NCI-H2196 treated with DMSO at 0.1 percent for 48 hours (cell line): ENCODE measurements at regions not wholly inside any gene's neighbourhood (a gene's known extent, or its start where the extent isn't known, plus 50 kb on each side); places are given as distances from the start of the nearest gene placed in this dataset.
"Not testable (repeated sequence)": the region's sequence is repeated elsewhere in the genome, so short reads cannot be mapped to it uniquely, and the experiment has no call there.

Source experiments
- DNase-seq: peaks from one replicate; lab custom pipeline; 2025; ENCODE audit not compliant: unreplicated experiment; lab: John Stamatoyannopoulos, UW

- not testable (repeated sequence) for DNase-seq
These were observed 121.5 kb downstream of the PPIAL4G start for GRCh38 chr1:148361427-148362215.

GRCh38 chr1:148357037-148357436, 126.1 kb downstream of the PPIAL4G start:
- DNase-seq: no peak

GRCh38 chr1:148355976-148356375, 127.1 kb downstream of the PPIAL4G start:
- no peak for DNase-seq

- DNase-seq: no peak
These were observed 128.2 kb downstream of the PPIAL4G start for GRCh38 chr1:148354913-148355308.

- DNase-seq: no peak
These were observed 128.7 kb downstream of the PPIAL4G start for GRCh38 chr1:148354284-148354912.

GRCh38 chr1:148353461-148354283, 129.4 kb downstream of the PPIAL4G start:
- DNase-seq: no peak

GRCh38 chr1:148352470-148353053, 130.5 kb downstream of the PPIAL4G start:
- DNase-seq: no peak

- DNase-seq: no peak
These were observed 135.3 kb downstream of the PPIAL4G start for GRCh38 chr1:148347781-148348180.

- DNase-seq: not testable (repeated sequence)
These were observed 137.4 kb downstream of the PPIAL4G start for GRCh38 chr1:148345659-148346151.

- not testable (repeated sequence) for DNase-seq
These were observed 138.5 kb downstream of the PPIAL4G start for GRCh38 chr1:148344651-148345050.

GRCh38 chr1:148341729-148342128, 141.4 kb downstream of the PPIAL4G start:
- DNase-seq: not testable (repeated sequence)

- not testable (repeated sequence) for DNase-seq
These were observed 146.8 kb downstream of the PPIAL4G start for GRCh38 chr1:148336121-148336918.

GRCh38 chr1:148334339-148335130, 148.6 kb downstream of the PPIAL4G start:
- DNase-seq: peak; percentile 72

GRCh38 chr1:148333875-148334338, 149.2 kb downstream of the PPIAL4G start:
- no peak for DNase-seq

- no peak for DNase-seq
These were observed 154.2 kb downstream of the PPIAL4G start for GRCh38 chr1:148328884-148329283.

- not testable (repeated sequence) for DNase-seq
These were observed 158.1 kb downstream of the PPIAL4G start for GRCh38 chr1:148325031-148325430.

GRCh38 chr1:148324465-148324864, 158.6 kb downstream of the PPIAL4G start:
- not testable (repeated sequence) for DNase-seq

GRCh38 chr1:148320079-148320478, 163.0 kb downstream of the PPIAL4G start:
- DNase-seq: not testable (repeated sequence)

GRCh38 chr1:148318904-148319242, 164.2 kb downstream of the PPIAL4G start:
- DNase-seq: no peak
